ENCODE measurements at regions not wholly inside any gene's neighbourhood (a gene's known extent, or its start where the extent isn't known, plus 50 kb on each side); places are given as distances from the start of the nearest gene placed in this dataset.

GRCh38 chr2:172342078-172342477 lies 85.3 kb upstream of the ITGA6 start:
- Histone ChIP-seq H3K4me3 (no peak overlapping the region), H3K9me3 (peaks cover 5% of the 10 kb centered on the region; the same call in 1 of the 3 replicates), H3K4me2 (no peak overlapping the region), H3K4me1 (peaks cover 24% of the 10 kb centered on the region), H3K27ac (no peak overlapping the region)
- no peak for DNase-seq (ENCODE audit: low read depth in 1 of 2, low spot score in 1 of 2)
- ChIA-PET POLR2A (no interaction called here), CTCF (interaction anchor here (0.9 kb wide), 1 partner anchor 170 kb away, joined by 3 read pairs; no protein-coding TSS in a partner anchor)
- no peak for ATAC-seq
- TF ChIP-seq ZFP36 (IDR thresholded peaks at IDR 0.05; ENCODE audit: borderline replicate concordance, partially characterized antibody) (no peak), RARB (CRISPR knock-in tag; IDR thresholded peaks at IDR 0.05) (no peak)
- WGBS (ENCODE audit: missing lambda C conversion rate): 69% methylated on average over 3 of the region's 3 CpGs
- FAIRE-seq: no peak

GRCh38 chr2:172342611-172343010 lies 84.8 kb upstream of the ITGA6 start:
- no peak for FAIRE-seq
- no peak overlapping the region for H3K27ac ChIP-seq
- no peak overlapping the region for H3K4me2 ChIP-seq
- H3K4me1 ChIP-seq: peaks cover 24% of the 10 kb centered on the region
- 70% methylated on average over 3 of the region's 3 CpGs for WGBS (ENCODE audit: missing lambda C conversion rate)
- no peak for ATAC-seq
- ChIA-PET POLR2A (no interaction called here), CTCF (interaction anchor here (0.9 kb wide), 1 partner anchor 170 kb away, joined by 3 read pairs; no protein-coding TSS in a partner anchor)
- H3K9me3 ChIP-seq: peaks cover 5% of the 10 kb centered on the region; the same call in 1 of the 3 replicates
- no peak overlapping the region for H3K4me3 ChIP-seq
- no peak for DNase-seq (ENCODE audit: low read depth in 1 of 2, low spot score in 1 of 2)
- TF ChIP-seq RCOR1 (IDR thresholded peaks at IDR 0.05; ENCODE audit: low read depth, low read length): no peak
- no peak for TF ChIP-seq ZSCAN20 (CRISPR knock-in tag; IDR thresholded peaks at IDR 0.05)
- TF ChIP-seq NPAS2 (CRISPR knock-in tag; IDR thresholded peaks at IDR 0.05; ENCODE audit: borderline replicate concordance): no peak
- TF ChIP-seq FOSB (CRISPR knock-in tag; IDR thresholded peaks at IDR 0.05): no peak
- TF ChIP-seq E2F6 (IDR thresholded peaks at IDR 0.05; ENCODE audit: borderline replicate concordance, low read depth): no peak
- no peak for TF ChIP-seq CHD4 (IDR thresholded peaks at IDR 0.05; ENCODE audit: borderline replicate concordance)
- TF ChIP-seq HOXA7 (CRISPR knock-in tag; IDR thresholded peaks at IDR 0.05): no peak
- TF ChIP-seq RFX5 (IDR thresholded peaks at IDR 0.05): no peak
- no peak for TF ChIP-seq KDM1A (IDR thresholded peaks at IDR 0.05; ENCODE audit: low read depth)
- TF ChIP-seq REST (IDR thresholded peaks at IDR 0.05): no peak
- TF ChIP-seq KDM5A (IDR thresholded peaks at IDR 0.05): no peak

- CTCF ChIA-PET: no interaction called here
- Histone ChIP-seq H3K4me2 (no peak overlapping the region), H3K9me3 (peaks cover 9% of the 10 kb centered on the region; the same call in 1 of the 3 replicates), H3K27ac (no peak overlapping the region), H3K4me1 (peaks cover 33% of the 10 kb centered on the region), H3K4me3 (no peak overlapping the region)
- TF ChIP-seq RFX5 (IDR thresholded peaks at IDR 0.05) (no peak), CHD4 (IDR thresholded peaks at IDR 0.05; ENCODE audit: borderline replicate concordance) (no peak), E2F6 (IDR thresholded peaks at IDR 0.05; ENCODE audit: borderline replicate concordance, low read depth) (no peak), BHLHE40 (IDR thresholded peaks at IDR 0.05; ENCODE audit: low read depth, low read length) (no peak), ZC3H11A (IDR thresholded peaks at IDR 0.05) (no peak), NR3C1 (IDR thresholded peaks at IDR 0.05) (no peak), POLR2AphosphoS2 (conservative IDR thresholded peaks at IDR 0.05; ENCODE audit: low read length) (no peak), TP53 (CRISPR knock-in tag; IDR thresholded peaks at IDR 0.05) (no peak), ATOH8 (CRISPR knock-in tag; IDR thresholded peaks at IDR 0.05; ENCODE audit: low read depth) (no peak), EP300 (IDR thresholded peaks at IDR 0.05) (no peak), KDM1A (IDR thresholded peaks at IDR 0.05; ENCODE audit: low read depth) (no peak), ZNF302 (CRISPR knock-in tag; IDR thresholded peaks at IDR 0.05) (no peak), KDM5A (IDR thresholded peaks at IDR 0.05) (no peak), HEYL (CRISPR knock-in tag; IDR thresholded peaks at IDR 0.05) (no peak), TFCP2L1 (CRISPR knock-in tag; IDR thresholded peaks at IDR 0.05) (no peak), NPAS2 (CRISPR knock-in tag; IDR thresholded peaks at IDR 0.05; ENCODE audit: borderline replicate concordance) (no peak), JUN (IDR thresholded peaks at IDR 0.05) (no peak), POLR2A (IDR thresholded peaks at IDR 0.05; ENCODE audit: low read length) (no peak), JUNB (IDR thresholded peaks at IDR 0.05) (no peak)
- ATAC-seq (no peak), FAIRE-seq (no peak), DNase-seq (ENCODE audit: low read depth in 1 of 2, low spot score in 1 of 2) (no peak)
- POLR2A ChIA-PET: no interaction called here
- 22% methylated on average over 2 of the region's 2 CpGs for WGBS (ENCODE audit: missing lambda C conversion rate)
These were observed 83.2 kb upstream of the ITGA6 start for GRCh38 chr2:172344159-172344558.

All from A549 (cell line).